ENCODE measurements at regions not wholly inside any gene's neighbourhood (a gene's known extent, or its start where the extent isn't known, plus 50 kb on each side); places are given as distances from the start of the nearest gene placed in this dataset.

DNA sequence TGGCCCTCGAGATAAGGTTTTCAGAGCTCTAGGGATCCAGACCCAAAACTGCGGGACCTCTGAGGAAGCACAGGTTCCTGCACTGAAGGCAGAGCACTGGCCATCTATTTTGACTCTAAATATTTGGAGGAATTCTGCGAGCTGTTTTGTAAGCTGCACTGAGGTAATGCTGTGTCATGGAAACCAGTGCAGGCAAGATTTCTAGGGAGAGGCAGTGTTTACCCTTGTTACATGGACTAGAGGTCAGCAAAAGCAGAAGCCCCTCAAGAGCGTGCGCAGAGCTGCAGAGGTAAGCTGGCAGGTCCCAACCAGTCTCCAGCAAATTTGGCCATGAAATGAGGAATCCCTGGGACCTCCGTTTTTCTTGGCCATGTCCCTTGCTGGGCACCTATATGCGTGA, 137.3 kb downstream of the RNF152 start:
- no peak for TF ChIP-seq POLR2AphosphoS5 (IDR thresholded peaks at IDR 0.05; ENCODE audit: low read depth, low read length)
- no peak for TF ChIP-seq EZH2 (IDR thresholded peaks at IDR 0.05)
- TF ChIP-seq CTCF (IDR thresholded peaks at IDR 0.05 in 2 of 3, conservative IDR thresholded peaks at IDR 0.05 in 1 of 3; ENCODE audit: borderline replicate concordance in 1 of 3, insufficient read depth in 1 of 3, low read depth in 2 of 3, low read length in 2 of 3): no peak
- TF ChIP-seq, protein P1, sequence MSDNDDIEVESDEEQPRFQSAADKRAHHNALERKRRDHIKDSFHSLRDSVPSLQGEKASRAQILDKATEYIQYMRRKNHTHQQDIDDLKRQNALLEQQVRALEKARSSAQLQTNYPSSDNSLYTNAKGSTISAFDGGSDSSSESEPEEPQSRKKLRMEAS (IDR thresholded peaks at IDR 0.05): no peak

Data from HCT116 (cell line).